ENCODE measurements at regions not wholly inside any gene's neighbourhood (a gene's known extent, or its start where the extent isn't known, plus 50 kb on each side); places are given as distances from the start of the nearest gene placed in this dataset.

- DNase-seq (ENCODE audit: low spot score): no peak
- in situ Hi-C loops (cut with HindIII; ENCODE audit: low sequenced_read_pairs): no loop called here
These were observed 242.1 kb upstream of the MYT1L start for GRCh38 chr2:2573205-2573604.

- in situ Hi-C loops (cut with HindIII; ENCODE audit: low sequenced_read_pairs): no loop called here
- DNase-seq (ENCODE audit: low spot score): no peak
These were observed 241.5 kb upstream of the MYT1L start for GRCh38 chr2:2572393-2573204.

GRCh38 chr2:2571301-2572150 is 240.5 kb upstream of the MYT1L start:
- in situ Hi-C loops (cut with HindIII; ENCODE audit: low sequenced_read_pairs): no loop called here
- DNase-seq (ENCODE audit: low spot score): no peak

GRCh38 chr2:2570871-2571270 is 239.8 kb upstream of the MYT1L start:
- in situ Hi-C loops (cut with HindIII; ENCODE audit: low sequenced_read_pairs): no loop called here
- no peak for DNase-seq (ENCODE audit: low spot score)

- in situ Hi-C loops (cut with HindIII; ENCODE audit: low sequenced_read_pairs): no loop called here
- no peak for DNase-seq (ENCODE audit: low spot score)
These were observed 239.3 kb upstream of the MYT1L start for GRCh38 chr2:2570360-2570759.

- in situ Hi-C loops (cut with HindIII; ENCODE audit: low sequenced_read_pairs): no loop called here
- DNase-seq (ENCODE audit: low spot score): no peak
These were observed 238.8 kb upstream of the MYT1L start for GRCh38 chr2:2569836-2570235.

- DNase-seq (ENCODE audit: low spot score): no peak
- in situ Hi-C loops (cut with HindIII; ENCODE audit: low sequenced_read_pairs): no loop called here
These were observed 238.2 kb upstream of the MYT1L start for GRCh38 chr2:2569306-2569705.

GRCh38 chr2:2568411-2568810 is 237.3 kb upstream of the MYT1L start:
- in situ Hi-C loops (cut with HindIII; ENCODE audit: low sequenced_read_pairs): no loop called here
- DNase-seq (ENCODE audit: low spot score): no peak

- in situ Hi-C loops (cut with HindIII; ENCODE audit: low sequenced_read_pairs): no loop called here
- DNase-seq (ENCODE audit: low spot score): no peak
These were observed 236.7 kb upstream of the MYT1L start for GRCh38 chr2:2567776-2568175.

- in situ Hi-C loops (cut with HindIII; ENCODE audit: low sequenced_read_pairs): no loop called here
- DNase-seq (ENCODE audit: low spot score): no peak
These were observed 235.6 kb upstream of the MYT1L start for GRCh38 chr2:2566396-2567323.

- in situ Hi-C loops (cut with HindIII; ENCODE audit: low sequenced_read_pairs): no loop called here
- DNase-seq (ENCODE audit: low spot score): no peak
These were observed 234.6 kb upstream of the MYT1L start for GRCh38 chr2:2565671-2566070.

GRCh38 chr2:2564300-2565078 is 233.4 kb upstream of the MYT1L start:
- in situ Hi-C loops (cut with HindIII; ENCODE audit: low sequenced_read_pairs): no loop called here
- DNase-seq (ENCODE audit: low spot score): no peak

GRCh38 chr2:2563309-2563860 is 232.3 kb upstream of the MYT1L start:
- in situ Hi-C loops (cut with HindIII; ENCODE audit: low sequenced_read_pairs): no loop called here

GRCh38 chr2:2562867-2563266 is 231.8 kb upstream of the MYT1L start:
- in situ Hi-C loops (cut with HindIII; ENCODE audit: low sequenced_read_pairs): no loop called here
- no peak for DNase-seq (ENCODE audit: low spot score)

More at GRCh38 chr2:2563309-2563860, 232.3 kb upstream of the MYT1L start:
- DNase-seq (ENCODE audit: low spot score): no peak

GRCh38 chr2:2561346-2562095 is 230.4 kb upstream of the MYT1L start:
- no peak for DNase-seq (ENCODE audit: low spot score)
- in situ Hi-C loops (cut with HindIII; ENCODE audit: low sequenced_read_pairs): no loop called here

- in situ Hi-C loops (cut with HindIII; ENCODE audit: low sequenced_read_pairs): no loop called here
These were observed 229.4 kb upstream of the MYT1L start for GRCh38 chr2:2560374-2561015.

GRCh38 chr2:2558476-2558875 is 227.4 kb upstream of the MYT1L start:
- in situ Hi-C loops (cut with HindIII; ENCODE audit: low sequenced_read_pairs): no loop called here
- no peak for DNase-seq (ENCODE audit: low spot score)

More at GRCh38 chr2:2560374-2561015, 229.4 kb upstream of the MYT1L start:
- no peak for DNase-seq (ENCODE audit: low spot score)
